Keratinocyte (primary cell): ENCODE measurements at regions not wholly inside any gene's neighbourhood (a gene's known extent, or its start where the extent isn't known, plus 50 kb on each side); places are given as distances from the start of the nearest gene placed in this dataset.

Experiments
- DNase-seq: peaks from one replicate; pipeline ENCODE4 v3.0.0-alpha.2; 2011; ENCODE audit warnings: low read depth, missing footprints, low spot score
- FAIRE-seq: peaks from 2 replicates; lab custom pipeline; 2011; peaks lifted over from hg19 to GRCh38; lab: Jason Lieb, UNC
- H2AFZ ChIP-seq: 2 replicates; pipeline ENCODE4 v1.6.0; 2012; ENCODE audit warnings: low read length, control low read depth, inconsistent platforms; ENCODE audit not compliant: control insufficient read depth
- H3K27ac ChIP-seq: 2 replicates; pipeline ENCODE4 v1.5.1; 2011; ENCODE audit warnings: low read length; ENCODE audit not compliant: control insufficient read depth, insufficient read depth
- H3K27me3 ChIP-seq: 3 replicates; pipeline ENCODE4 v1.6.0; 2011; ENCODE audit warnings: low read length; ENCODE audit not compliant: control insufficient read depth, insufficient read depth; ENCODE audit errors: extremely low read depth
- H3K36me3 ChIP-seq, 2 experiments: 2 replicates in 1 of 2; 3 replicates in 1 of 2; pipeline ENCODE4 v1.5.1; 2011; ENCODE audit warnings: low read length in 2 of 2, mild to moderate bottlenecking in 1 of 2; ENCODE audit not compliant: control insufficient read depth in 2 of 2, insufficient read depth in 2 of 2; ENCODE audit errors: extremely low read depth in 1 of 2
- H3K4me1 ChIP-seq: 3 replicates; pipeline ENCODE4 v1.5.1; 2011; ENCODE audit warnings: low read length; ENCODE audit not compliant: control insufficient read depth, insufficient read depth; ENCODE audit errors: extremely low read depth
- H3K4me2 ChIP-seq: 3 replicates; pipeline ENCODE4 v1.6.0; 2011; ENCODE audit warnings: low read depth, low read length; ENCODE audit not compliant: control insufficient read depth, insufficient read depth; ENCODE audit errors: extremely low read depth
- H3K4me3 ChIP-seq, 3 experiments: fragments of 200-600 bp in 1 of 3; sonication (generic) in 1 of 3; 2 replicates in 2 of 3; 3 replicates in 1 of 3; pipeline ENCODE4 v1.5.1; 2011 to 2016; ENCODE audit warnings: low read length in 3 of 3, mild to moderate bottlenecking in 3 of 3, control low read depth in 2 of 3, inconsistent platforms in 1 of 3, low read depth in 1 of 3, mixed read lengths in 1 of 3, mixed run types in 1 of 3, moderate library complexity in 1 of 3; ENCODE audit not compliant: control insufficient read depth in 2 of 3, insufficient read depth in 2 of 3; ENCODE audit errors: extremely low read depth in 1 of 3
- H3K79me2 ChIP-seq: 2 replicates; pipeline ENCODE4 v1.6.0; 2012; ENCODE audit warnings: low read length; ENCODE audit not compliant: control insufficient read depth, insufficient read depth
- H3K9ac ChIP-seq: 3 replicates; pipeline ENCODE4 v1.6.0; 2011; ENCODE audit warnings: low read length; ENCODE audit not compliant: control insufficient read depth, insufficient read depth; ENCODE audit errors: extremely low read depth
- H3K9me1 ChIP-seq: 3 replicates; pipeline ENCODE4 v1.6.0; 2011; ENCODE audit warnings: low read length; ENCODE audit not compliant: control insufficient read depth, insufficient read depth; ENCODE audit errors: extremely low read depth
- H3K9me3 ChIP-seq: 2 replicates; pipeline ENCODE4 v1.5.1; 2012; ENCODE audit warnings: low read depth, low read length; ENCODE audit not compliant: control insufficient read depth
- H4K20me1 ChIP-seq: 3 replicates; pipeline ENCODE4 v1.6.0; 2011; ENCODE audit warnings: low read length; ENCODE audit not compliant: control insufficient read depth, insufficient read depth; ENCODE audit errors: extremely low read depth
- EZH2 ChIP-seq: IDR thresholded peaks from one replicate; pipeline ENCODE4 v1.6.1; 2012; ENCODE audit warnings: inconsistent platforms, mild to moderate bottlenecking, low read length, moderate library complexity
- dilution Hi-C: fragments of 300-500 bp; cut with MboI; formaldehyde crosslinking; loops from one replicate; pipeline ENCODE4 v1.7.0; 2020; ENCODE audit warnings: low sequenced_read_pairs; ENCODE audit not compliant: extremely low pct_ligation_motif_present
- TF ChIP-seq, protein P1 (sequence below), 3 experiments: IDR thresholded peaks in 1 of 3; conservative IDR thresholded peaks in 1 of 3; optimal IDR thresholded peaks in 1 of 3; 2 replicates in 2 of 3; 3 replicates in 1 of 3; pipeline versions ENCODE3 to v1.5.1; 2011; ENCODE audit warnings: low read length in 3 of 3, mild to moderate bottlenecking in 3 of 3, moderate library complexity in 2 of 3, control low read depth in 1 of 3, inconsistent platforms in 1 of 3; ENCODE audit not compliant: insufficient read depth in 2 of 3; ENCODE audit errors: extremely low read depth in 1 of 3

DNA sequence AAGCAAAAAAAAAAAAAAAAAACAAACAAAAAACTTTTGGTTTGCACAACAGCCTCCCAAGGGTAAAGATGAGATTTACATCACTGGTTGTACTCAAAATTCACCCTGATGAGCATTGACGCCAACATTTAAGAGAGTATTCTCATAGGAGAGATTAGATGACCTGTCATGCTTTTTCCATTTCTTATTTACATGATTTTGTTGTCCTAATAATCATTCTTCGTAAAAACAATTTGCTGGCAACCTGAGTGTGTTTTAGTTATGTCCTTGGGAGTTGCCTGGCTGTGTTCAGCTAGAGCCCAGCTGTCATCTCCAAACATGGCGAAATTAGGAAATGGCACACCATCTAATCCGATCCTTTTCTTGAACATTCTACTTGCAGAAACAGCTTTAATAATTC, 186.4 kb upstream of the MRPS30 start:
- peaks cover 3% of the 10 kb centered on the region for H3K4me1 ChIP-seq
- H3K9ac ChIP-seq, result no peak overlapping the region
- no peak overlapping the region for H3K4me2 ChIP-seq
- no peak overlapping the region for H2AFZ ChIP-seq
- H3K9me3 ChIP-seq, result no peaks in the 10 kb centered on the region
- no peak overlapping the region for H3K27ac ChIP-seq
- no peak for DNase-seq
- no peak overlapping the region for H3K4me3 ChIP-seq
- dilution Hi-C loops, result no loop called here
- no peaks in the 10 kb centered on the region for H4K20me1 ChIP-seq
- H3K36me3 ChIP-seq, result no peaks in the 10 kb centered on the region
- no peaks in the 10 kb centered on the region for H3K9me1 ChIP-seq
- no peaks in the 10 kb centered on the region for H3K27me3 ChIP-seq
- no peak for FAIRE-seq
- TF ChIP-seq EZH2, result no peak
- TF ChIP-seq, protein P1, sequence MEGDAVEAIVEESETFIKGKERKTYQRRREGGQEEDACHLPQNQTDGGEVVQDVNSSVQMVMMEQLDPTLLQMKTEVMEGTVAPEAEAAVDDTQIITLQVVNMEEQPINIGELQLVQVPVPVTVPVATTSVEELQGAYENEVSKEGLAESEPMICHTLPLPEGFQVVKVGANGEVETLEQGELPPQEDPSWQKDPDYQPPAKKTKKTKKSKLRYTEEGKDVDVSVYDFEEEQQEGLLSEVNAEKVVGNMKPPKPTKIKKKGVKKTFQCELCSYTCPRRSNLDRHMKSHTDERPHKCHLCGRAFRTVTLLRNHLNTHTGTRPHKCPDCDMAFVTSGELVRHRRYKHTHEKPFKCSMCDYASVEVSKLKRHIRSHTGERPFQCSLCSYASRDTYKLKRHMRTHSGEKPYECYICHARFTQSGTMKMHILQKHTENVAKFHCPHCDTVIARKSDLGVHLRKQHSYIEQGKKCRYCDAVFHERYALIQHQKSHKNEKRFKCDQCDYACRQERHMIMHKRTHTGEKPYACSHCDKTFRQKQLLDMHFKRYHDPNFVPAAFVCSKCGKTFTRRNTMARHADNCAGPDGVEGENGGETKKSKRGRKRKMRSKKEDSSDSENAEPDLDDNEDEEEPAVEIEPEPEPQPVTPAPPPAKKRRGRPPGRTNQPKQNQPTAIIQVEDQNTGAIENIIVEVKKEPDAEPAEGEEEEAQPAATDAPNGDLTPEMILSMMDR (optimal IDR thresholded peaks at IDR 0.05 in 1 of 3, IDR thresholded peaks at IDR 0.05 in 1 of 3, conservative IDR thresholded peaks at IDR 0.05 in 1 of 3; ENCODE audit: extremely low read depth in 1 of 3, insufficient read depth in 2 of 3, low read length in 3 of 3), result no peak
- no peaks in the 10 kb centered on the region for H3K79me2 ChIP-seq

DNA sequence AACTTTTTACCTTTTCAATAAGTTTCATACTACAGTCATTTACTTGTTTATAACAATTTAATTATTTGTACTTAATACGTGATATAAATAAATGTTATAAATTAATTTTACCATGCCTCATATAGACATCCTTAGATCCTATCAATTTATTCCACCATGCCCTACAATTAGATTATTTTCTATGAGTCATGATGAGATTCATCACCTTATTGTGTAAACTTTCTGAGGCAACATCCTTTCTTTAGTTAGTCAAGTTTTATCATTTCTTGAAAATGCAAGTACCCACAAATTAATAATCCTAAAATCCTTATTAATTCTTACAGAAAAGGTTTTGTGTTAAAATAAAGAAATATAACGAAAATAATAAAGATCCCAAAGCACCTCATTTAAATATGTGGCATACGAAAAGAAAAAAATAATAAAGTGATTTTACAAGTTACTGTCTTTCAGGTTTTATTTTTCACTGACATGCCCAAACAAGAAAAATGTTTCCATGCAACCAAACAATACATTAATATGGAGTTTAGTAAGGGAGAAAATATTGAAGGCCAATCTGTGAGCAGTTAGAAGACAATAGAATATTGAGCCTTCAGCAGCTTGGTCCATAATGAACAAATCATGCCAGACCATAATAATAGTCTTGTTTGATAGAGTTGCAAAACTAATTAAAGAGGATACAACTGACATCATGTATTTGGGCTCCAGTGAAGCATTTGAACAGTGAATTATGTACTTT, 188.7 kb upstream of the MRPS30 start:
- no peak overlapping the region for H3K4me3 ChIP-seq
- H3K27me3 ChIP-seq, result no peaks in the 10 kb centered on the region
- no peak for TF ChIP-seq EZH2
- TF ChIP-seq, protein P1 (optimal IDR thresholded peaks at IDR 0.05 in 1 of 3, IDR thresholded peaks at IDR 0.05 in 1 of 3, conservative IDR thresholded peaks at IDR 0.05 in 1 of 3; ENCODE audit: extremely low read depth in 1 of 3, insufficient read depth in 2 of 3, low read length in 3 of 3), result no peak
- H3K4me2 ChIP-seq, result peak overlapping the region; percentile 16
- H3K4me1 ChIP-seq, result peaks cover 3% of the 10 kb centered on the region
- no peak for FAIRE-seq
- H3K27ac ChIP-seq, result peak overlapping the region; percentile 20
- H2AFZ ChIP-seq, result peak overlapping the region; percentile 12
- dilution Hi-C loops, result no loop called here
- no peaks in the 10 kb centered on the region for H4K20me1 ChIP-seq
- H3K36me3 ChIP-seq, result no peaks in the 10 kb centered on the region
- no peak for DNase-seq
- H3K79me2 ChIP-seq, result no peaks in the 10 kb centered on the region
- no peaks in the 10 kb centered on the region for H3K9me1 ChIP-seq
- no peaks in the 10 kb centered on the region for H3K9me3 ChIP-seq
- no peak overlapping the region for H3K9ac ChIP-seq
